ENCODE measurements at regions not wholly inside any gene's neighbourhood (a gene's known extent, or its start where the extent isn't known, plus 50 kb on each side); places are given as distances from the start of the nearest gene placed in this dataset.

GRCh38 chr3:72248389-72248761 is 463.4 kb upstream of the PROK2 start:
- H3K27me3 Mint-ChIP-seq (ENCODE audit: low read depth): peaks cover 31% of the 10 kb centered on the region
- no peak overlapping the region for H3K27ac Mint-ChIP-seq
- no peaks in the 10 kb centered on the region for H3K36me3 Mint-ChIP-seq (ENCODE audit: low read depth)
- no peak overlapping the region for H3K4me3 Mint-ChIP-seq (ENCODE audit: low read depth)
- no peaks in the 10 kb centered on the region for H3K4me1 Mint-ChIP-seq (ENCODE audit: low read depth)
- no peaks in the 10 kb centered on the region for H3K9me3 Mint-ChIP-seq
- no peak for DNase-seq (ENCODE audit: low spot score)
- intact Hi-C loops (cut with micrococcal nuclease): no loop called here

- H3K9me3 Mint-ChIP-seq: no peaks in the 10 kb centered on the region
- H3K36me3 Mint-ChIP-seq (ENCODE audit: low read depth): no peaks in the 10 kb centered on the region
- no peak overlapping the region for H3K4me3 Mint-ChIP-seq (ENCODE audit: low read depth)
- H3K4me1 Mint-ChIP-seq (ENCODE audit: low read depth): no peaks in the 10 kb centered on the region
- H3K27me3 Mint-ChIP-seq (ENCODE audit: low read depth): peaks cover 30% of the 10 kb centered on the region
- intact Hi-C loops (cut with micrococcal nuclease): no loop called here
- no peak for DNase-seq (ENCODE audit: low spot score)
- no peak overlapping the region for H3K27ac Mint-ChIP-seq
Measured at GRCh38 chr3:72247645-72248388, 462.9 kb upstream of the PROK2 start.

- Mint-ChIP-seq H3K4me3 (ENCODE audit: low read depth) (no peak overlapping the region), H3K36me3 (ENCODE audit: low read depth) (no peaks in the 10 kb centered on the region), H3K27me3 (ENCODE audit: low read depth) (peaks cover 25% of the 10 kb centered on the region), H3K27ac (no peak overlapping the region), H3K9me3 (no peaks in the 10 kb centered on the region), H3K4me1 (ENCODE audit: low read depth) (no peaks in the 10 kb centered on the region)
- DNase-seq (ENCODE audit: low spot score): no peak
- intact Hi-C loops (cut with micrococcal nuclease): no loop called here
Measured at GRCh38 chr3:72247126-72247525, 462.2 kb upstream of the PROK2 start.

- H3K4me1 Mint-ChIP-seq (ENCODE audit: low read depth): no peaks in the 10 kb centered on the region
- no peaks in the 10 kb centered on the region for H3K9me3 Mint-ChIP-seq
- H3K27ac Mint-ChIP-seq: no peak overlapping the region
- intact Hi-C loops (cut with micrococcal nuclease): no loop called here
- H3K36me3 Mint-ChIP-seq (ENCODE audit: low read depth): no peaks in the 10 kb centered on the region
- peaks cover 20% of the 10 kb centered on the region for H3K27me3 Mint-ChIP-seq (ENCODE audit: low read depth)
- H3K4me3 Mint-ChIP-seq (ENCODE audit: low read depth): no peak overlapping the region
- no peak for DNase-seq (ENCODE audit: low spot score)
Measured at GRCh38 chr3:72246685-72247084, 461.7 kb upstream of the PROK2 start.

- Mint-ChIP-seq H3K27me3 (ENCODE audit: low read depth) (peaks cover 13% of the 10 kb centered on the region), H3K4me3 (ENCODE audit: low read depth) (no peak overlapping the region), H3K9me3 (no peaks in the 10 kb centered on the region), H3K4me1 (ENCODE audit: low read depth) (no peaks in the 10 kb centered on the region), H3K27ac (no peak overlapping the region), H3K36me3 (ENCODE audit: low read depth) (no peaks in the 10 kb centered on the region)
- no peak for DNase-seq (ENCODE audit: low spot score)
- intact Hi-C loops (cut with micrococcal nuclease): no loop called here
Measured at GRCh38 chr3:72245183-72245811, 460.3 kb upstream of the PROK2 start.

GRCh38 chr3:72244396-72244795 is 459.4 kb upstream of the PROK2 start:
- no peak overlapping the region for H3K27ac Mint-ChIP-seq
- no peaks in the 10 kb centered on the region for H3K4me1 Mint-ChIP-seq (ENCODE audit: low read depth)
- no peak overlapping the region for H3K4me3 Mint-ChIP-seq (ENCODE audit: low read depth)
- no peaks in the 10 kb centered on the region for H3K36me3 Mint-ChIP-seq (ENCODE audit: low read depth)
- no peak for DNase-seq (ENCODE audit: low spot score)
- intact Hi-C loops (cut with micrococcal nuclease): no loop called here
- H3K27me3 Mint-ChIP-seq (ENCODE audit: low read depth): peaks cover 9% of the 10 kb centered on the region
- no peaks in the 10 kb centered on the region for H3K9me3 Mint-ChIP-seq

GRCh38 chr3:72242326-72242725 is 457.4 kb upstream of the PROK2 start:
- Mint-ChIP-seq H3K27ac (no peak overlapping the region), H3K27me3 (ENCODE audit: low read depth) (peaks cover 2% of the 10 kb centered on the region), H3K36me3 (ENCODE audit: low read depth) (no peaks in the 10 kb centered on the region), H3K9me3 (no peaks in the 10 kb centered on the region), H3K4me3 (ENCODE audit: low read depth) (no peak overlapping the region), H3K4me1 (ENCODE audit: low read depth) (no peaks in the 10 kb centered on the region)
- intact Hi-C loops (cut with micrococcal nuclease): no loop called here
- no peak for DNase-seq (ENCODE audit: low spot score)

- no peak for DNase-seq (ENCODE audit: low spot score)
- H3K9me3 Mint-ChIP-seq: no peaks in the 10 kb centered on the region
- H3K27ac Mint-ChIP-seq: no peak overlapping the region
- H3K27me3 Mint-ChIP-seq (ENCODE audit: low read depth): peaks cover 5% of the 10 kb centered on the region
- H3K4me1 Mint-ChIP-seq (ENCODE audit: low read depth): no peaks in the 10 kb centered on the region
- intact Hi-C loops (cut with micrococcal nuclease): no loop called here
- no peaks in the 10 kb centered on the region for H3K36me3 Mint-ChIP-seq (ENCODE audit: low read depth)
- no peak overlapping the region for H3K4me3 Mint-ChIP-seq (ENCODE audit: low read depth)
Measured at GRCh38 chr3:72241525-72241924, 456.6 kb upstream of the PROK2 start.

- Mint-ChIP-seq H3K36me3 (ENCODE audit: low read depth) (no peaks in the 10 kb centered on the region), H3K27me3 (ENCODE audit: low read depth) (peaks cover 9% of the 10 kb centered on the region), H3K9me3 (no peaks in the 10 kb centered on the region), H3K4me3 (ENCODE audit: low read depth) (no peak overlapping the region), H3K27ac (no peak overlapping the region), H3K4me1 (ENCODE audit: low read depth) (no peaks in the 10 kb centered on the region)
- DNase-seq (ENCODE audit: low spot score): no peak
- intact Hi-C loops (cut with micrococcal nuclease): no loop called here
Measured at GRCh38 chr3:72240531-72240930, 455.6 kb upstream of the PROK2 start.

- no peak overlapping the region for H3K4me3 Mint-ChIP-seq (ENCODE audit: low read depth)
- no peaks in the 10 kb centered on the region for H3K9me3 Mint-ChIP-seq
- intact Hi-C loops (cut with micrococcal nuclease): no loop called here
- H3K27me3 Mint-ChIP-seq (ENCODE audit: low read depth): peaks cover 9% of the 10 kb centered on the region
- DNase-seq (ENCODE audit: low spot score): no peak
- no peaks in the 10 kb centered on the region for H3K36me3 Mint-ChIP-seq (ENCODE audit: low read depth)
- no peaks in the 10 kb centered on the region for H3K4me1 Mint-ChIP-seq (ENCODE audit: low read depth)
- H3K27ac Mint-ChIP-seq: no peak overlapping the region
Measured at GRCh38 chr3:72238801-72239200, 453.9 kb upstream of the PROK2 start.

- Mint-ChIP-seq H3K4me3 (ENCODE audit: low read depth) (no peak overlapping the region), H3K4me1 (ENCODE audit: low read depth) (no peaks in the 10 kb centered on the region), H3K36me3 (ENCODE audit: low read depth) (no peaks in the 10 kb centered on the region), H3K27me3 (ENCODE audit: low read depth) (peaks cover 9% of the 10 kb centered on the region), H3K27ac (no peak overlapping the region), H3K9me3 (no peaks in the 10 kb centered on the region)
- intact Hi-C loops (cut with micrococcal nuclease): no loop called here
- DNase-seq (ENCODE audit: low spot score): no peak
Measured at GRCh38 chr3:72238010-72238691, 453.2 kb upstream of the PROK2 start.

- Mint-ChIP-seq H3K9me3 (no peaks in the 10 kb centered on the region), H3K4me1 (ENCODE audit: low read depth) (no peaks in the 10 kb centered on the region), H3K4me3 (ENCODE audit: low read depth) (no peak overlapping the region), H3K27me3 (ENCODE audit: low read depth) (peaks cover 9% of the 10 kb centered on the region), H3K36me3 (ENCODE audit: low read depth) (no peaks in the 10 kb centered on the region), H3K27ac (no peak overlapping the region)
- no peak for DNase-seq (ENCODE audit: low spot score)
- intact Hi-C loops (cut with micrococcal nuclease): no loop called here
Measured at GRCh38 chr3:72237679-72238009, 452.7 kb upstream of the PROK2 start.

GRCh38 chr3:72234391-72234790 is 449.4 kb upstream of the PROK2 start:
- Mint-ChIP-seq H3K36me3 (ENCODE audit: low read depth) (no peaks in the 10 kb centered on the region), H3K9me3 (no peaks in the 10 kb centered on the region), H3K27me3 (ENCODE audit: low read depth) (peaks cover 15% of the 10 kb centered on the region), H3K4me1 (ENCODE audit: low read depth) (no peaks in the 10 kb centered on the region), H3K27ac (no peak overlapping the region), H3K4me3 (ENCODE audit: low read depth) (no peak overlapping the region)
- intact Hi-C loops (cut with micrococcal nuclease): no loop called here
- no peak for DNase-seq (ENCODE audit: low spot score)

All from activated T-helper 2 cell treated with anti-CD3 and anti-CD28 coated beads, Interferon-gamma antibody, Interleukin-2, Interleukin-4, amounts not matched to agents 10 μg/mL and 5 μg/mL and 100 μg/mL, durations not matched to agents 14 hours and 24 hours and 36 hours (primary cell).